ENCODE measurements at regions not wholly inside any gene's neighbourhood (a gene's known extent, or its start where the extent isn't known, plus 50 kb on each side); places are given as distances from the start of the nearest gene placed in this dataset.
"Not testable (repeated sequence)": the region's sequence is repeated elsewhere in the genome, so short reads cannot be mapped to it uniquely, and the experiment has no call there.

DNA sequence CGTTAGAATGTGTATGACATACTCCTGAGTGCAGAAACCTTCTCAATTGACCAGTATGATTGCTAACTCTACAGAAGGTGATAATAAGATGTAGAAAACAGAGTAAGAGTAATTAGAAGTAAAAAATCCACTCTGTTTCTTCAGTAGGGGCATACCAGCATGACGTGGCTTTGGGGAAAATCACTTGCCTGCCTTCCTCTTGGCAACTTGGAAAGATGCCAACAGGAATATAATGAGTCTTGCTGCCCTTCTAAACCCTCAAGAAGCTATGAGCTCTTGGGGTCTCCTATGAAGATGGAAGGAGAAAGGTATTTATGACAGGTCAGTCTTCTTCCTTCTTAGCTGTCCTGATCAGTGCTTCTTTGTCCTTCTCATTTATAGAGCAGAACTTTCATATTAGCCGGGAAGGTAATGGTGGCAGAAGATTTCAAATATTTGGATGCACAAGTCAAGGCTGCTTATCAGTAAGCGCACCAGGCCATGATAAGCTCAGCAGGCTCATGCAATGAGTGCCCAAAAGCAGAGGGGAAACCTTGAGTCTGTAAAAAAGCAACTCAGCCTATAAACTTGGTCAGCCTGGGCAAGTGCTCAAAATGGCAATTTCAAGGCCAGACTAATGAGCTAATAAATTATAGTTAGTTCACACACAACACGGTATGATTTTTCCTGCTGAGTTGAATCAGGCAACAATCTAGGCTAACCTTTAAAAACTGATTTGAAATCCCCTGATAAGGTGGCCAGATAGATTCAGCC is 69.7 kb upstream of the PPARGC1A start:
- Histone ChIP-seq H3K4me1 (replicated peaks in 1 of 2) (peaks cover 0 to 3% of the 10 kb centered on the region in 2 donors), H3K4me3 (no peak overlapping the region), H3K27ac (no peak overlapping the region)
- WGBS, 10 experiments = 45 to 100% (median 79%) methylated on average over 1 to 5 of the region's 5 CpGs; no CpG with 5 or more reads in 1 of the 10 experiments
- in situ Hi-C loops (cut with MboI; ENCODE audit: low pct_unique_long_range_greater_than_20kb in 2 of 9, low sequenced_read_pairs in 9 of 9, unreplicated experiment in 9 of 9) = no loop called here
- peak in 1 of 8 experiments; percentile 16 for ATAC-seq (replicated peaks in 6 of 8)

DNA sequence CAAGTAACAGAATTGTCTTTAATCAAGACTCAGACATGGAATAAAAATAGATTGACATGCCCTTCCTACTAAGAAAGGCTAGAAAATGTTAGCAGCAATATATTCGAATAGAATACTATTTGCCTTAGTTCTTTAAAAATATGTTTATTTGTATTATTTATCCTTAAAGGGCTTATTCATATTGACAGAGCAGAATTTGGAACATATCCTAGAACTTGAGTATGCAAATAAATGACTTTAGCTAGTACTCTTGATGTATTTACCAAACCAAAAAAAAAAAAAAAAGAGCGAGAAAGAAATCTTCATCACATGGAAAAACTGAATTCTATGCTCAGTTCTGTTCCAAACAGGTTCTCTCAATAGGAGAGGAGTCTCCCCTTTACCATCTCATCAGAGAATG is 68.9 kb upstream of the PPARGC1A start:
- Histone ChIP-seq H3K4me1 (replicated peaks in 1 of 2) (peaks cover 0 to 3% of the 10 kb centered on the region in 2 donors), H3K4me3 (no peak overlapping the region), H3K27ac (no peak overlapping the region)
- 47 to 100% (median 81%) methylated on average over 2 of the region's 2 CpGs; no CpG with 5 or more reads in 2 of the 10 experiments for WGBS, 10 experiments
- no peak for ATAC-seq (replicated peaks in 6 of 8)
- in situ Hi-C loops (cut with MboI; ENCODE audit: low pct_unique_long_range_greater_than_20kb in 2 of 9, low sequenced_read_pairs in 9 of 9, unreplicated experiment in 9 of 9) = no loop called here

DNA sequence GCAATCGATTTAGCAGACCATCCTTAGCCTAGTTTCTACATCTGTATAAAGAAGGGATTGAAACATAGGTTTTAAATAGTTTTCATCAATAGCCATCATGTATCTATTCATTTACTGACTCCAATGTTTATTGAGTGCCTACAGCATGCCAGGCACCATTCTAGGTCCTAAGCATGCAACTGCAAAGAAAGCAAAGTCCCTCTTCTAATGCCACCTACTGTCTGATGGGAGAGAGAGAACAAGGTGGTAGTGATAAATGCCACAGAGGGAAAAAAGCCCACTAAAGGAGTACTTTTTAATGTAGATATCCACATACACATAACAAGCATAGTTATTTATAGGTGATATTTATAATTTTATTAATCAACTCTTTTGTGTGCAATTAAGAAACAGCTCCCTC is 67.6 kb upstream of the PPARGC1A start:
- in situ Hi-C loops (cut with MboI; ENCODE audit: low pct_unique_long_range_greater_than_20kb in 2 of 9, low sequenced_read_pairs in 9 of 9, unreplicated experiment in 9 of 9) = no loop called here
- WGBS, 10 experiments = 17 to 100% (median 78%) methylated on average over 1 of the region's 1 CpG; no CpG with 5 or more reads in 2 of the 10 experiments
- H3K27ac ChIP-seq = no peak overlapping the region
- H3K4me1 ChIP-seq (replicated peaks in 1 of 2) = peaks cover 0 to 3% of the 10 kb centered on the region in 2 donors
- no peak for ATAC-seq (replicated peaks in 6 of 8)
- H3K4me3 ChIP-seq = no peak overlapping the region

DNA sequence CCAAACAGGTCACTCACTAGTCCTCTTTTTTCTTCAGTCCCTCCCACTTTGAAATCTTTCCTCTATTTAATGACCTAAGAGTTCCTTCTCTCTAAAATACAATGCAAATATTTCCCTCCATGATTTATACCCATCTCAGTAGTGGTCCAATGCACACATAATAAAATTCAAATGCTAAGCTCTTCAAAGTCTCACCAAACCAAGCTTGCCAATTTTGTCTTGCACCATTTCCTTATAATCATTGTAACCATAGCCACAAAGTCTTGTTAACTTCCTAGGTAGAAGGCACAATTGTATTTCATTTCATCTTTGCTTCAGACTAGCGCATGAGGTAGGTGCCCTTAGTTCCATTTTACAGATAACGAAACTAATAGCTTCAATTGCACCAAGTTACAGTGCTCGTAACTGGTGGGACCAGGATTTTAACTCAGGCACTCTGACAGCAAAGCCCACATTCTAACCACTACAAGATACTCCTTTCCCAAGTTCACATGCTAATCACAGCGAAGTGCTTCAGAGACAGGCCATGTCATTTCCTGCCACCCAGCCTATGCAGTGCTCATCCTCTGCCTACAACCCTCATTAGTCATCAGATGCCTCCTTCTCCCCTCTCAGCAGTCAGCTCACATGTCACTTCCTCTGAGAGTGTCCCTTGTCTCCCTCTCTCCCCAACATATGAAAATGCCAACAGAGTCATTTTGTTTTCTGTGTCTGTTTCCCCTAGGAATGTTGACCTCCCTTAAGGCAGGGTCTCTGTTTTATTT is 66.9 kb upstream of the PPARGC1A start:
- peak in 5 of 8 experiments; percentile 33 to 77 (median 57) for ATAC-seq (replicated peaks in 6 of 8)
- H3K4me1 ChIP-seq (replicated peaks in 1 of 2) = peaks cover 0 to 3% of the 10 kb centered on the region in 2 donors
- WGBS, 10 experiments = 83 to 100% (median 93%) methylated on average over 1 to 4 of the region's 4 CpGs; no CpG with 5 or more reads in 2 of the 10 experiments
- in situ Hi-C loops (cut with MboI; ENCODE audit: low pct_unique_long_range_greater_than_20kb in 2 of 9, low sequenced_read_pairs in 9 of 9, unreplicated experiment in 9 of 9) = no loop called here
- H3K27ac ChIP-seq = no peak overlapping the region
- no peak overlapping the region for H3K4me3 ChIP-seq

DNA sequence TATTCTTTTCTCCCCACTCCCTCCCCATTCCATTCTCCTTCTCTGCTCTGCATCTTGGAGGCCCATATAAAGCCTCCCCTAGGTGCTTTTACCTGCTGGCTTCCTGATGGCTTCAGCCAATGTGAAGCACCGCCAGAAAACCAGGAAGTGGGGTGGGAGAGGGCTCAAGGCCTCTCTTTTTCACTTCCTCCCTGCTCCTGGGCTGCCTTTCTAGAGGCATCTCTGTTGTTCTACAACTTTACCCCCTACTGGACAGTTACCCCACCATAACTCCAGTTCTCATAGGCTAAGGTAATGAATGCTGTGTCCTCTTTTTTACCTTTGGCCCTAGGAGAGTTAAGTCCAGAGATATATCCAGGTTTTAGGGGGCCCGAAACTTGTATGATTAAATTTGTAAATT is 62.4 kb upstream of the PPARGC1A start:
- ATAC-seq (replicated peaks in 6 of 8) = no peak
- H3K4me1 ChIP-seq (replicated peaks in 1 of 2) = no peaks in the 10 kb centered on the region
- no peak overlapping the region for H3K4me3 ChIP-seq
- WGBS, 10 experiments = 50 to 100% (median 87%) methylated on average over 1 to 2 of the region's 2 CpGs; no CpG with 5 or more reads in 4 of the 10 experiments
- no peak overlapping the region for H3K27ac ChIP-seq
- in situ Hi-C loops (cut with MboI; ENCODE audit: low pct_unique_long_range_greater_than_20kb in 2 of 9, low sequenced_read_pairs in 9 of 9, unreplicated experiment in 9 of 9) = no loop called here

DNA sequence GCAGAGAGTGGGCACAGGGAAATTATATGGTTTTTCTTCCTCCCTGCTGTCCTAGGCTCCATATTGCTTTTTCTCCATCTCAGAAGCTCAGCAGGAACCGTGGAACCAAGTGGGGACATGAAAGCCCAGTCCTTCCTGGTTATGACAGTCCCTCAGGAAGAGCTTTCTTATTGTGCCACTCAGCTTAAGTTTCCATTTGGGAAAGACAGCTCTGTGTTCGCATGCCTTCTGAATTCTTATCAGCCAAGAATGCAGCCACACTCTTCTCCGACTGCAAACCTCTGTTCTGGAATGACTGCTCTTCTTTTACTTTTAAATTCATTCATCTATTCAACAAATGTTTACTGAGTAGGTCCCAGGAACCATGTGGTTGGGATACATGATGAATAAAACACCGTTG is 58.0 kb upstream of the PPARGC1A start:
- no peak for ATAC-seq (replicated peaks in 6 of 8)
- Histone ChIP-seq H3K4me3 (no peak overlapping the region), H3K4me1 (replicated peaks in 1 of 2) (peaks cover 7 to 8% of the 10 kb centered on the region in 2 donors), H3K27ac (no peak overlapping the region)
- WGBS, 10 experiments = 53 to 100% (median 82%) methylated on average over 1 to 4 of the region's 4 CpGs
- in situ Hi-C loops (cut with MboI; ENCODE audit: low pct_unique_long_range_greater_than_20kb in 2 of 9, low sequenced_read_pairs in 9 of 9, unreplicated experiment in 9 of 9) = no loop called here

DNA sequence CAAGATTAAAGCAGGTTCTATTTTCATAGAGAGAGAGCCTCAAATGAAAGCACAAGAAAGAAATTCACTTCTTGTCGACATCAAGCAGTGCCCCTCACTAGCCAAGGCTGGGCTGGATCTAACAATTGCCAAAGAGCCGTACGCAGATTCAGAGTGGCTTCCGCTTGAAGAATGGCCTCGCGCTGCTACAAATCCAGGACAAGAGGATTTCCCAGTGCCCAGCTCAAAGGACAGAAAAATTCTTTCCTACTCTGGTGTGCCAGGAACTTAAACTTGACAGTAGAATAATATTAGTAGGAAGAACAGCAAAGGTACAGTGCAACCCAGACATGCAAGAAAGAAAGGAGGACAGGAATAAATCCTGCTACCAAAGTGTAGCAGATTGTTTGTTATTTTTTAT is 56.5 kb upstream of the PPARGC1A start:
- ATAC-seq (replicated peaks in 6 of 8) = peak in 4 of 8 experiments; percentile 4 to 20 (median 14)
- H3K4me1 ChIP-seq (replicated peaks in 1 of 2) = peaks cover 7 to 8% of the 10 kb centered on the region in 2 donors
- in situ Hi-C loops (cut with MboI; ENCODE audit: low pct_unique_long_range_greater_than_20kb in 2 of 9, low sequenced_read_pairs in 9 of 9, unreplicated experiment in 9 of 9) = no loop called here
- H3K4me3 ChIP-seq = no peak overlapping the region
- 75 to 100% (median 85%) methylated on average over 2 to 6 of the region's 6 CpGs; no CpG with 5 or more reads in 4 of the 10 experiments for WGBS, 10 experiments
- H3K27ac ChIP-seq = no peak overlapping the region

DNA sequence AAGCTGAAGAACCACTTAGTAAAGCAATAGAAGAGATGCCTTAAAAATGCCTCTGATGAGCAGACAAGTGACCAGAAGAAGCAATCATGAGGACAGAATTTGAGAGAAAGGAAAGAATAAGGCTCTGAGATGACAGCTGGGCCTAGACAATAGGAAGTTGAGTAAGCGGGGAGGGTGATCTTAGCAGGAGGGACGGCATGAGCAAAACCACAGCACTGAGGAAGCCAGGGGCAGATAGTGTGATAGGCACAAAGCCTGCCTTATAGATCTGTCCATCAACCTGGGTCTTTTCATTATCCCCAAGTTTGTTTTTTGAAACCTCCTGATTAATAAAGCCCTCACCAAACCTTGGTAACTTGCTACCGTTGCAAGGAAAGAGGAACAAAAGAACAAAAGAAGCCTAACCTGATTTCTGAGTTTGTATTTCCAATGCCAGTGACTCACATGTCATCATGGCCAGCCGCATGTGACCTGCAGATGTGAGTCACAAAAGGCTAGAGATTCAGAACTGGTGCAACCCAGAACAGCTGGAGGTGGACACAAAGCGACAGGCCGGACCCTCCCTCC is 55.7 kb upstream of the PPARGC1A start:
- Histone ChIP-seq H3K27ac (no peak overlapping the region), H3K4me1 (replicated peaks in 1 of 2) (peaks cover 7 to 8% of the 10 kb centered on the region in 2 donors), H3K4me3 (no peak overlapping the region)
- in situ Hi-C loops (cut with MboI; ENCODE audit: low pct_unique_long_range_greater_than_20kb in 2 of 9, low sequenced_read_pairs in 9 of 9, unreplicated experiment in 9 of 9) = no loop called here
- peak; percentile 66 to 98 (median 96) for ATAC-seq (replicated peaks in 6 of 8)
- WGBS, 10 experiments = 0 to 100% (median 56%) methylated on average over 1 to 5 of the region's 6 CpGs

DNA sequence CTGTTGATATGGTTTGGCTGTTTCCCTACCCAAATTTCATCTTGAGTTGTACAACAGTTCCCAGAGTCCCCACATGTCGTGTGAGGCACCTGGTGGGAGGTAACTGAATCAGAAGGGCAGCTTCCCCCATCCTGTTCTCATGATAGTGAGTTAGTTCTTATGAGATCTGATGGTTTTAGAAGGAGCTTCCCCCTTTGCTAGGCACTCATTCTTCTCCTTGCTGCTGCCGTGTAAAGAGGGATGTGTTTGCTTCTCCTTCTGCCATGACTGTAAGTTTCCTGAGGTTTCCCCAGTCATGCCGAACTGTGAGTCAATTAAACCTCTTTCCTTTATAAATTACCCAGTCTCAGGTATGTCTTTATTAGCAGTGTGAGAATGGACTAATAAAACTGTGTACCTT is 54.7 kb upstream of the PPARGC1A start:
- WGBS, 10 experiments = 73 to 100% (median 83%) methylated on average over 1 to 2 of the region's 3 CpGs; no CpG with 5 or more reads in 4 of the 10 experiments
- ATAC-seq (replicated peaks in 6 of 8); in situ Hi-C loops (cut with MboI; ENCODE audit: low pct_unique_long_range_greater_than_20kb in 2 of 9, low sequenced_read_pairs in 9 of 9, unreplicated experiment in 9 of 9); H3K4me3 ChIP-seq; H3K4me1 ChIP-seq (replicated peaks in 1 of 2); H3K27ac ChIP-seq: not testable (repeated sequence)

DNA sequence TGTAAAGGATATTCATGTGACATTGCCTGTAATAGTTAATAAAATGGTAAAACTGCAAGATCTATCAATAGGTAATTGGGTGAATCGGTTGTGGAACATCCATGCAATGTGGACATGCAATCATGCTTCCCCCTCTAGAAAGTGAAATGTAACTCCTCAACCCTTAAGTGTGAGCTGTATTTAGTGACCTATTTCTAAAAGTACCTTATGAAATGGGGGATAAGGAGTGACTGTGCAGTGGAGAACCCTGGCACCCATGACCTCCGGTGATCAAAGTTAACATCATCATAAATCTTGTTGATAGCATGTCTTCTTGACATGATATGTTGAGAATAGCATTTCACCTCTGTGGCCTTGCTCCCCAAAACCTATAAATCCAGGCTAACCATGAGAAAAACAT is 53.6 kb upstream of the PPARGC1A start:
- WGBS, 10 experiments = 70 to 100% (median 98%) methylated on average over 1 to 2 of the region's 2 CpGs; no CpG with 5 or more reads in 2 of the 10 experiments
- Histone ChIP-seq H3K4me3 (no peak overlapping the region), H3K4me1 (replicated peaks in 1 of 2) (peaks cover 7 to 8% of the 10 kb centered on the region in 2 donors), H3K27ac (no peak overlapping the region)
- in situ Hi-C loops (cut with MboI; ENCODE audit: low pct_unique_long_range_greater_than_20kb in 2 of 9, low sequenced_read_pairs in 9 of 9, unreplicated experiment in 9 of 9) = no loop called here
- ATAC-seq (replicated peaks in 6 of 8) = no peak

DNA sequence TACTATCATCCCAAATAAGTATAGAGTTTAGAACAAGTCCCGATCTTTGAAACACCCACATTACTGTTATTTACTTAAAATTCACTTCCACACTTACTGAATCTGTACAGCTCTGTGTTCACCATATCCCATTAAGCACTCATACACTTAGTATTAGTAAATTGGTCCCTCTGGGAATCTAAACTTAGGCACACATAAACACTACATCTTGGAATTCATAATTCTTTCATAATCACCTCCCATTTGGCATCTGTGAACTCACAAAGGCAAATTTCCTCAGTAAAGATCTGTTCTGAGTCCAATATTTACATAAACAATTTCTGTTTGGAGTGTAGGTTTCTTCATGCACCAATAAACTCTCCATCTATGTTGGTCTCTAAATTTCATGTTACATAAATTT is 52.6 kb upstream of the PPARGC1A start:
- WGBS, 10 experiments = 50 to 100% (median 82%) methylated on average over 1 of the region's 1 CpG; no CpG with 5 or more reads in 4 of the 10 experiments
- ATAC-seq (replicated peaks in 6 of 8) = no peak

More for the DNA sequence above, 52.6 kb upstream of the PPARGC1A start:
- Histone ChIP-seq H3K4me1 (replicated peaks in 1 of 2) (peaks cover 7 to 8% of the 10 kb centered on the region in 2 donors), H3K4me3 (no peak overlapping the region), H3K27ac (no peak overlapping the region)
- in situ Hi-C loops (cut with MboI; ENCODE audit: low pct_unique_long_range_greater_than_20kb in 2 of 9, low sequenced_read_pairs in 9 of 9, unreplicated experiment in 9 of 9) = no loop called here

Measured in motor neuron (in vitro differentiated cells).